T-helper 2 cell treated with Interferon-gamma antibody and Interleukin-4, amounts not matched to agents 100 ng/mL and 5 ng/mL, for 36 hours (primary cell): ENCODE measurements at regions not wholly inside any gene's neighbourhood (a gene's known extent, or its start where the extent isn't known, plus 50 kb on each side); places are given as distances from the start of the nearest gene placed in this dataset.

Experiments
- intact Hi-C: fragments of 100-400 bp; cut with micrococcal nuclease; formaldehyde crosslinking; loops from one replicate; pipeline ENCODE4 v1.15.1; 2023

- intact Hi-C loops: loop anchor here (5.0 kb wide), 1 partner anchor 325 kb away; no protein-coding TSS in a partner anchor
Observed at GRCh38 chr11:76721755-76722677, 51.5 kb upstream of the LRRC32 start.

GRCh38 chr11:76723142-76723541 lies 52.6 kb upstream of the LRRC32 start:
- intact Hi-C loops: loop anchor here (5.0 kb wide), 1 partner anchor 324 kb away; no protein-coding TSS in a partner anchor

- intact Hi-C loops: loop anchor here (5.0 kb wide), 1 partner anchor 324 kb away; no protein-coding TSS in a partner anchor
Observed at GRCh38 chr11:76723548-76723947, 53.0 kb upstream of the LRRC32 start.

GRCh38 chr11:76724171-76724768 lies 53.7 kb upstream of the LRRC32 start:
- intact Hi-C loops: loop anchor here (5.0 kb wide), 1 partner anchor 323 kb away; no protein-coding TSS in a partner anchor

- intact Hi-C loops: no loop called here
Observed at GRCh38 chr11:76728227-76728626, 54.9 kb upstream of the TSKU start.

- intact Hi-C loops: no loop called here
Observed at GRCh38 chr11:76728778-76729177, 54.4 kb upstream of the TSKU start.

- intact Hi-C loops: no loop called here
Observed at GRCh38 chr11:76729214-76729613, 53.9 kb upstream of the TSKU start.

GRCh38 chr11:76730887-76731565 lies 52.1 kb upstream of the TSKU start:
- intact Hi-C loops: loop anchor here (5.0 kb wide), 1 partner anchor 361 kb away; no protein-coding TSS in a partner anchor

GRCh38 chr11:76732643-76733042 lies 50.5 kb upstream of the TSKU start:
- intact Hi-C loops: loop anchor here (5.0 kb wide), 1 partner anchor 360 kb away; no protein-coding TSS in a partner anchor
